Natural killer cell treated with Interleukin-12 subunit alpha and Interleukin-12 subunit beta and Interleukin-15 and Interleukin-18, amount 100 ng/mL, for 72 hours (primary cell): ENCODE measurements at regions not wholly inside any gene's neighbourhood (a gene's known extent, or its start where the extent isn't known, plus 50 kb on each side); places are given as distances from the start of the nearest gene placed in this dataset.
A peak's percentile ranks its signal among the peaks of the same experiment; 100 is the strongest.

Experiments
- ATAC-seq, 2 donors: fragments of 150-1000 bp; cut with Tn5 transposase in 1 of 2; sonication (Bioruptor Pico), chemical (Tn5 transposase) in 1 of 2; 2 replicates each; pipeline ENCODE4 v1.10.0; 2021
- DNase-seq: peaks from one replicate; pipeline ENCODE4 v3.0.0; 2022; ENCODE audit warnings: low spot score
- H3K27ac Mint-ChIP-seq, 2 donors: 1 replicate in 1 of 2; 2 replicates in 1 of 2; pipeline ENCODE4 v1.8.0; 2022; ENCODE audit warnings: mixed read lengths in 2 of 2, mild to moderate bottlenecking in 1 of 2, moderate library complexity in 1 of 2
- H3K27me3 Mint-ChIP-seq, 2 donors: 1 replicate in 1 of 2; 2 replicates in 1 of 2; pipeline ENCODE4 v1.8.0; 2022; ENCODE audit warnings: mixed read lengths in 2 of 2
- H3K36me3 Mint-ChIP-seq: one replicate; pipeline ENCODE4 v1.8.0; 2022; ENCODE audit warnings: mixed read lengths
- H3K4me1 Mint-ChIP-seq, 2 donors: 1 replicate in 1 of 2; 2 replicates in 1 of 2; pipeline ENCODE4 v1.8.0; 2022; ENCODE audit warnings: low read depth in 2 of 2, mixed read lengths in 2 of 2, mild to moderate bottlenecking in 1 of 2
- H3K4me3 Mint-ChIP-seq: one replicate; pipeline ENCODE4 v1.8.0; 2022; ENCODE audit warnings: mixed read lengths
- H3K9me3 Mint-ChIP-seq: 2 replicates; pipeline ENCODE4 v1.8.0; 2022; ENCODE audit warnings: mixed read lengths

DNA sequence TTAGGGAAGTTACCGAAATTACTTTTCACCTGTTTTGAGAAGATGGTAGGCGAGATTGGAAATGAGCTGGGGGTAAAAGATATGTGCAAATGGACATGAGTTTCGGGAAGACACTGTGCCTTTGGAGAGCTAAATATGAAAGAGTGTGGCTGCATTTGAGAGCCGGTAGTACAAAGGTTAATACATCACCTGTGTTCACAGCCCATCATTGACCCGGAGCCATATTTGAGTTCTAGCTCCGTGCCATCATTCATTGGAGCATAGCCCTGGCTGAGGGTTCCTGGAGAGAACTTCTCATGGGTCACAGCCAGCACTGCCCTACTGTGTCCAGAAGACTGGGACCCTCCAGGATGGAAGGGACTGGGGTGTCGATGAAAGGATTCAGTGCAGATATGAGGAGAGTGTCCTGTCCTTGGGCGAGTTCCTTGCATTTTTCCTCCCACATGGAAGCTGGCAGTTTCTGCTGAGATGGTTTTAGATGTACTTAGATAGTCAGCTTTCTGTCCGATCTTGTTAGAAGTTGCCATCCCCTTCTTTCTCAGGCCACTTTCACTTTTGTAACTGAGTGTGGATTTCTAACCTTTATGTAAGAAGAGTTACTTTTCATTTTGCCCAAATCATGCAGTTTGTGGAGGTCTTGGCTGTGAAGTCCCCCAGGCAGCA is 138.8 kb downstream of the JCAD start:
- Mint-ChIP-seq H3K9me3 (no peaks in the 10 kb centered on the region), H3K27ac (no peak overlapping the region), H3K4me3 (no peak overlapping the region), H3K4me1 (no peaks in the 10 kb centered on the region), H3K36me3 (no peaks in the 10 kb centered on the region), H3K27me3 (peaks cover 23 to 29% of the 10 kb centered on the region in 2 donors)
- DNase-seq (no peak), ATAC-seq (no peak)

- peak overlapping the region in 1 of 2 donors; percentile 45 for H3K27ac Mint-ChIP-seq
- H3K4me1 Mint-ChIP-seq, result no peaks in the 10 kb centered on the region
- H3K27me3 Mint-ChIP-seq, result peaks cover 23% of the 10 kb centered on the region in 2 donors
- no peaks in the 10 kb centered on the region for H3K9me3 Mint-ChIP-seq
- no peak overlapping the region for H3K4me3 Mint-ChIP-seq
- ATAC-seq (no peak), DNase-seq (no peak)
- no peaks in the 10 kb centered on the region for H3K36me3 Mint-ChIP-seq
These were observed 140.6 kb downstream of the JCAD start for GRCh38 chr10:29918623-29919400.

DNA sequence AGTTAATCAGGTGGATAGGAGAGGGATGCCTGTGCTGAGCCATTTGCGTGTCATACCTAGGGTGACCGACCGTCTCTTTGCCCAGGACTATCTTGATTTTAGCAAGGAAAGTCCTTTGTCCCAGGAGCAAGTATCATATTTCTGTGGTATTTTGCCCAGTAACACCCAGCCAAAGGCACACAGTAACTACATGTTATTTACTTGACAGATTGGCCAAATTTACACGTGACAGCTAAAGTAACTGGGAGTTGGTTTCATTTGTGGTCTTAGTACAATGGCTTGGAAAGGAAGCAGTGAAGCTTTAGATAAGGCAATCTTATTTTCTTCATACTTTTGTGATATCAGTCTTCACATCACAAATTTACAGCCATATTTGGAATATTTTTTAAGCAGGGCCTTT is 142.1 kb downstream of the JCAD start:
- no peak overlapping the region for H3K27ac Mint-ChIP-seq
- H3K4me1 Mint-ChIP-seq, result no peaks in the 10 kb centered on the region
- no peak overlapping the region for H3K4me3 Mint-ChIP-seq
- no peak for DNase-seq
- peaks cover 18 to 19% of the 10 kb centered on the region in 2 donors for H3K27me3 Mint-ChIP-seq
- H3K36me3 Mint-ChIP-seq, result no peaks in the 10 kb centered on the region
- no peak for ATAC-seq
- no peaks in the 10 kb centered on the region for H3K9me3 Mint-ChIP-seq

GRCh38 chr10:29916669-29917068 is 142.7 kb downstream of the JCAD start:
- DNase-seq (no peak), ATAC-seq (no peak)
- no peaks in the 10 kb centered on the region for H3K9me3 Mint-ChIP-seq
- no peaks in the 10 kb centered on the region for H3K36me3 Mint-ChIP-seq
- no peak overlapping the region for H3K27ac Mint-ChIP-seq
- no peaks in the 10 kb centered on the region for H3K4me1 Mint-ChIP-seq
- H3K27me3 Mint-ChIP-seq, result peaks cover 17 to 20% of the 10 kb centered on the region in 2 donors
- no peak overlapping the region for H3K4me3 Mint-ChIP-seq

- no peaks in the 10 kb centered on the region for H3K9me3 Mint-ChIP-seq
- no peak for DNase-seq
- no peak overlapping the region for H3K4me3 Mint-ChIP-seq
- no peaks in the 10 kb centered on the region for H3K36me3 Mint-ChIP-seq
- H3K27ac Mint-ChIP-seq, result no peak overlapping the region
- ATAC-seq, result no peak
- H3K4me1 Mint-ChIP-seq, result no peaks in the 10 kb centered on the region
- peaks cover 23 to 27% of the 10 kb centered on the region in 2 donors for H3K27me3 Mint-ChIP-seq
These were observed 144.2 kb downstream of the JCAD start for GRCh38 chr10:29914986-29915785.

- H3K36me3 Mint-ChIP-seq, result no peaks in the 10 kb centered on the region
- ATAC-seq, result no peak
- H3K27me3 Mint-ChIP-seq, result peaks cover 22 to 39% of the 10 kb centered on the region in 2 donors
- H3K9me3 Mint-ChIP-seq, result no peaks in the 10 kb centered on the region
- no peak overlapping the region for H3K4me3 Mint-ChIP-seq
- H3K4me1 Mint-ChIP-seq, result peaks cover 0 to 5% of the 10 kb centered on the region in 2 donors
- DNase-seq, result no peak
- peak overlapping the region in 1 of 2 donors; percentile 66 for H3K27ac Mint-ChIP-seq
These were observed 150.4 kb downstream of the JCAD start for GRCh38 chr10:29908962-29909361.

DNA sequence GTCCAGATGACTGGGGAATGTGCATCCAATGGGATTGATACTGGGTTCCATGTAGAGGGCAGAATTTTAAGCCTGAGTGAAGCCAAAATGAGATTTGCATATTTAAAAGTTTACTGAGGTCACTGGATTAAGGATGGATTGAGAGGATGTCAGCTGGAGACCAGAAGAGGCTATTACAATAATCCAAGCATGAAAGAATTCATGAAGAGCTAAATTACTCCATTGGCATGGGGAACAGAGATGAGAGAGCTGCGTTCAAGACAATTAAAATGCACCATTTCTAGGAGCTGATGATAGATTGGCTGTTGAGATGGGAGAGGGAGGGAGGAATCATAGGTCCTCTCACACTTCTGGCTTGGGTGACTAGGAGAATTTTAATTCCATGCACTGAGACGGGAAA is 158.5 kb downstream of the JCAD start:
- H3K4me1 Mint-ChIP-seq, result no peaks in the 10 kb centered on the region
- DNase-seq (no peak), ATAC-seq (no peak)
- H3K9me3 Mint-ChIP-seq, result no peaks in the 10 kb centered on the region
- H3K27me3 Mint-ChIP-seq, result peaks cover 12 to 31% of the 10 kb centered on the region in 2 donors
- H3K27ac Mint-ChIP-seq, result no peak overlapping the region
- H3K4me3 Mint-ChIP-seq, result no peak overlapping the region
- H3K36me3 Mint-ChIP-seq, result no peaks in the 10 kb centered on the region

DNA sequence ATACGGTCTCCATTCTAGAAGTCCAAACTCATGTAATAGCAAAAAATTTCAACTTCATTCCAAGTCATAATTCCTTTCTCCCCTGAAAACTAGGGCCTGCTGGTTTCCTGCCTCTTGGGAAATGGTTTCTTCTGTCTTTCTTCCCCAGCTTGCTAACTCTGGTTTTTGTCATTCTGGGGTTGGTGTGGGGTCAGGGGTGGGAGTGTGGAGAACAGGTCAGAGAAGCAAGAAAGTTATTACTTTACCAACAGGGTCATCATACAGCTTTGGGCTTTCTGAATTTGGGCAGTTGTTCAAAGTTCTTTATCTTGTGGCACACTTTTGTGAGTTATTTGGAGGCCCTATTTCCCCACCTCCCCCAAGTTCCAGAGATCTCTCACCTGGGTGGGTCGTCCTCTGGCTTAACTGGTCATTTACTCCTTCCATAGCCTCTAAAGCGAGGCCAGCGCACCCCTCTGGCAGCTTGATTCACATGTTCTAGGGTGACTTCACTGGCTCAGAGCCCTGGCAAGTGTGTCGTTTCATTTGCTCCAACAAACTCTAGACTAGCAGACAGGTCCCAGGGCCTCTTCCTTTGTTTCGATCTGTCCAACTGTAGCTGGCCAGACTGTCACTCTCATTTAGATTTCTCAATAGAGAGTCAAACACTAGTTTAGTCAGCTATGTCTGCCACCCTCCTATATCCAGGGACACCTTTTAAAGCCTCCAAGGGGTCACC is 161.2 kb downstream of the JCAD start:
- no peak for ATAC-seq
- no peaks in the 10 kb centered on the region for H3K9me3 Mint-ChIP-seq
- H3K27me3 Mint-ChIP-seq, result peaks cover 9 to 28% of the 10 kb centered on the region in 2 donors
- H3K4me1 Mint-ChIP-seq, result peaks cover 0 to 5% of the 10 kb centered on the region in 2 donors
- H3K27ac Mint-ChIP-seq, result no peak overlapping the region
- no peak overlapping the region for H3K4me3 Mint-ChIP-seq
- no peaks in the 10 kb centered on the region for H3K36me3 Mint-ChIP-seq
- DNase-seq, result no peak

GRCh38 chr10:29897430-29897829 is 162.0 kb downstream of the JCAD start:
- Mint-ChIP-seq H3K27ac (no peak overlapping the region), H3K4me3 (no peak overlapping the region), H3K27me3 (peaks cover 9 to 28% of the 10 kb centered on the region in 2 donors), H3K4me1 (peaks cover 0 to 5% of the 10 kb centered on the region in 2 donors), H3K9me3 (no peaks in the 10 kb centered on the region), H3K36me3 (no peaks in the 10 kb centered on the region)
- no peak for ATAC-seq
- no peak for DNase-seq

GRCh38 chr10:29896053-29896452 is 163.3 kb downstream of the JCAD start:
- no peaks in the 10 kb centered on the region for H3K9me3 Mint-ChIP-seq
- DNase-seq (no peak), ATAC-seq (no peak)
- H3K27me3 Mint-ChIP-seq, result peaks cover 8 to 25% of the 10 kb centered on the region in 2 donors
- peak overlapping the region in 1 of 2 donors; percentile 36 for H3K27ac Mint-ChIP-seq
- H3K36me3 Mint-ChIP-seq, result no peaks in the 10 kb centered on the region
- H3K4me1 Mint-ChIP-seq, result peaks cover 0 to 5% of the 10 kb centered on the region in 2 donors
- H3K4me3 Mint-ChIP-seq, result no peak overlapping the region

GRCh38 chr10:29895456-29895855 is 163.9 kb downstream of the JCAD start:
- Mint-ChIP-seq H3K4me3 (no peak overlapping the region), H3K36me3 (no peaks in the 10 kb centered on the region), H3K27me3 (peaks cover 3 to 19% of the 10 kb centered on the region in 2 donors), H3K4me1 (peaks cover 0 to 5% of the 10 kb centered on the region in 2 donors), H3K27ac (no peak overlapping the region), H3K9me3 (no peaks in the 10 kb centered on the region)
- ATAC-seq (no peak), DNase-seq (no peak)

DNA sequence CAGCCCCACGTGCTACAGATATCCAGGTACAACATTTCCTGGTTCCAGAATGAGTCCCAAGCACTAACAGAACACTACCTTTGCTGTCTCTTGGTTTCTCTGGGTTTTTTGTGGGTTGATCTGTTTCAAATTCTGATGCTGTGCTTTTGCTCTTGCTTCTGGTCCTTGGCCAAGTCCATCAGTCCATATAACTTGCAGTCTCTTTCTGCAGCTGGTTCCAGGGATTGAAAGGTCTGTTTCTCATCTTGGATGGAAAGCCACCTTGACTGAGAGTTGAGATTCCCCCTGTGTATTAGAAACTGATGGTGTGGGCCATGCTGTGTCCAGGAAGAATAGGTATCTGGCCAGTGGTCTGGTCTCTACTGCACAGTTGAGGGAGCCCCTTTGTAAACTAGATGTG is 171.1 kb downstream of the JCAD start:
- Mint-ChIP-seq H3K36me3 (no peaks in the 10 kb centered on the region), H3K27ac (no peak overlapping the region), H3K9me3 (no peaks in the 10 kb centered on the region), H3K4me3 (no peak overlapping the region), H3K27me3 (peaks cover 8% of the 10 kb centered on the region in 2 donors), H3K4me1 (no peaks in the 10 kb centered on the region)
- DNase-seq, result no peak
- ATAC-seq, result no peak

DNA sequence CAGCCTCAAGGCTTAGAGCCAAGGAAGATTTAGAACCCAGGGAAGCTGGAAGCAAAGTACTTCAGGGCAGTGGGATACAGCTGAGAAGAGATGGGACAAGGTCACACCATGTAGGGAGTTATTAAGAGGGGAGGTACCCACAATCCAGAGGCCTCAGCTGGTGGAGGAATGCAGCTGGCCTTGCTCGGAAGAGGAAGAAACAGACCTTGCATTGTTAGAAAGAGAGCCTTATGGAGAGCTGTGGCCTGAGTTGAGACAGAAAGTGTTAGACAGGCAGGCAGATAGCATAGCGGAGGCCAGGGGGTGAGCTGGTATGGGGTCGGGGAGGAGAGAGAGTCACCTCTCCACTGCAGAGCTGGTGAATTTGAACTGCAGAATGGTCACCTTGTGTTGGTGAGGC is 173.1 kb downstream of the JCAD start:
- Mint-ChIP-seq H3K9me3 (no peaks in the 10 kb centered on the region), H3K27ac (no peak overlapping the region), H3K4me1 (no peaks in the 10 kb centered on the region), H3K36me3 (no peaks in the 10 kb centered on the region), H3K27me3 (peaks cover 8% of the 10 kb centered on the region in 2 donors), H3K4me3 (no peak overlapping the region)
- DNase-seq (no peak), ATAC-seq (peak; percentile 20 to 44)
